IMR-90 (cell line): ENCODE measurements at regions not wholly inside any gene's neighbourhood (a gene's known extent, or its start where the extent isn't known, plus 50 kb on each side); places are given as distances from the start of the nearest gene placed in this dataset.

Experiments
- ATAC-seq: fragments of 200-7000 bp; cut with Tn5 transposase; 2 replicates; pipeline ENCODE4 v1.9.1; 2020; ENCODE audit warnings: low read depth, mild to moderate bottlenecking, moderate library complexity
- BruUV-seq: library from RNA; stranded (reverse); fragments of 400-500 nt; replicated peaks from 2 replicates; lab custom pipeline; 2021; lab: Mats Ljungman, UMichigan
- CTCF ChIA-PET: fragments of 300-600 bp; formaldehyde crosslinking; extraction: SDS; loops from one replicate; lab custom pipeline; 2021; ENCODE audit warnings: antibody characterized with exemption; lab: Yijun Ruan, JAX
- POLR2A ChIA-PET: fragments of 300-600 bp; sonication (Branson Sonifier 250); formaldehyde crosslinking; loops from one replicate; lab custom pipeline; 2022; ENCODE audit warnings: antibody characterized with exemption; ENCODE audit not compliant: unreplicated experiment; lab: Charles Lee
- DNase-seq: peaks from one replicate; pipeline ENCODE4 v3.0.0; 2013
- H2AFZ ChIP-seq: replicated peaks from 2 replicates; pipeline ENCODE3; 2013; ENCODE audit warnings: low read length, mild to moderate bottlenecking; ENCODE audit not compliant: poor library complexity
- H2AK5ac ChIP-seq: 2 replicates; pipeline ENCODE4 v1.6.1; 2013; ENCODE audit warnings: low read depth, low read length, inconsistent platforms
- H2AK9ac ChIP-seq: replicated peaks from 2 replicates; pipeline ENCODE3; 2013; ENCODE audit warnings: mild to moderate bottlenecking, low read depth, low read length, moderate library complexity; ENCODE audit not compliant: poor library complexity
- H2BK120ac ChIP-seq: 2 replicates; pipeline ENCODE4 v1.6.1; 2013; ENCODE audit warnings: low read depth, low read length, inconsistent platforms
- H2BK15ac ChIP-seq: 3 replicates; pipeline ENCODE4 v1.6.1; 2013; ENCODE audit warnings: low read depth, low read length, inconsistent platforms
- H2BK20ac ChIP-seq: 2 replicates; pipeline ENCODE4 v1.6.1; 2013; ENCODE audit warnings: low read depth, mild to moderate bottlenecking, inconsistent platforms, low read length, moderate library complexity
- H2BK5ac ChIP-seq: 2 replicates; pipeline ENCODE4 v1.6.1; 2013; ENCODE audit warnings: mild to moderate bottlenecking, low read depth, low read length, inconsistent platforms; ENCODE audit not compliant: poor library complexity, severe bottlenecking
- H3K14ac ChIP-seq: replicated peaks from 2 replicates; pipeline ENCODE4 v1.6.1; 2013; ENCODE audit warnings: low read depth, low read length, inconsistent platforms
- H3K18ac ChIP-seq: 2 replicates; pipeline ENCODE4 v1.6.1; 2013; ENCODE audit warnings: low read depth, low read length, control low read depth
- H3K23ac ChIP-seq: 2 replicates; pipeline ENCODE4 v1.6.1; 2013; ENCODE audit warnings: low read depth, low read length, inconsistent platforms
- H3K27ac ChIP-seq: 2 replicates; pipeline ENCODE4 v1.5.1; 2013; ENCODE audit warnings: mild to moderate bottlenecking, control low read depth, low read length; ENCODE audit not compliant: insufficient read depth
- H3K27me3 ChIP-seq: 2 replicates; pipeline ENCODE4 v1.6.1; 2013; ENCODE audit warnings: low read length; ENCODE audit not compliant: control insufficient read depth, insufficient read depth
- H3K36me3 ChIP-seq: 2 replicates; pipeline ENCODE4 v1.6.1; 2013; ENCODE audit warnings: low read length, mixed read lengths; ENCODE audit not compliant: control insufficient read depth, insufficient read depth
- H3K4ac ChIP-seq: 2 replicates; pipeline ENCODE4 v1.6.1; 2013; ENCODE audit warnings: low read depth, low read length, inconsistent platforms
- H3K4me1 ChIP-seq: 2 replicates; pipeline ENCODE4 v1.6.1; 2013; ENCODE audit warnings: low read length, mixed read lengths; ENCODE audit not compliant: control insufficient read depth, insufficient read depth
- H3K4me2 ChIP-seq: 2 replicates; pipeline ENCODE4 v1.6.1; 2013; ENCODE audit warnings: low read depth, mild to moderate bottlenecking, control low read depth, low read length, moderate library complexity
- H3K4me3 ChIP-seq: 2 replicates; pipeline ENCODE4 v1.5.1; 2013; ENCODE audit warnings: low read depth, mild to moderate bottlenecking, control low read depth, low read length, moderate library complexity; ENCODE audit not compliant: insufficient read depth
- H3K56ac ChIP-seq: 2 replicates; pipeline ENCODE4 v1.6.1; 2013; ENCODE audit warnings: low read length, inconsistent platforms; ENCODE audit not compliant: insufficient read depth; ENCODE audit errors: extremely low read depth
- H3K79me1 ChIP-seq, 2 experiments: 2 replicates each; pipeline ENCODE4 v1.6.1; 2013; ENCODE audit warnings: low read length in 2 of 2, inconsistent platforms in 1 of 2, low read depth in 1 of 2
- H3K9ac ChIP-seq: 2 replicates; pipeline ENCODE4 v1.6.1; 2013; ENCODE audit warnings: low read depth, low read length, control low read depth
- H3K9me1 ChIP-seq: 2 replicates; pipeline ENCODE4 v1.6.1; 2013; ENCODE audit warnings: low read length, inconsistent platforms; ENCODE audit not compliant: insufficient read depth
- H3K9me3 ChIP-seq: 2 replicates; pipeline ENCODE4 v1.6.1; 2013; ENCODE audit warnings: low read length; ENCODE audit not compliant: control insufficient read depth, insufficient read depth
- H4K20me1 ChIP-seq: 2 replicates; pipeline ENCODE4 v1.6.1; 2013; ENCODE audit warnings: low read length, inconsistent platforms; ENCODE audit not compliant: insufficient read depth
- H4K5ac ChIP-seq: 2 replicates; pipeline ENCODE4 v1.6.1; 2013; ENCODE audit warnings: mild to moderate bottlenecking, low read depth, low read length, control low read depth
- H4K8ac ChIP-seq, 2 experiments: 2 replicates each; pipeline ENCODE4 v1.6.1; 2013; ENCODE audit warnings: low read depth in 2 of 2, low read length in 2 of 2, control low read depth in 1 of 2, inconsistent platforms in 1 of 2
- H4K91ac ChIP-seq: 2 replicates; pipeline ENCODE4 v1.6.1; 2013; ENCODE audit warnings: low read depth, low read length, inconsistent platforms; ENCODE audit not compliant: insufficient read depth
- CHD1 ChIP-seq: IDR thresholded peaks from 2 replicates; pipeline ENCODE4 v1.6.1; 2012; ENCODE audit warnings: low read depth, low read length, improper control_type of control experiment
- WGBS, 2 experiments: methylation state at CpG; one replicate each; pipeline versions ENCODE4 v1.1.5 to v1.1.7; 2013; ENCODE audit warnings: missing lambda C conversion rate in 2 of 2; ENCODE audit not compliant: insufficient read length in 1 of 2; ENCODE audit errors: extremely low coverage in 2 of 2; 5-methylcytosine and 5-hydroxymethylcytosine counted together
- dilution Hi-C: fragments of 300-500 bp; cut with HindIII; formaldehyde crosslinking; loops from one replicate; pipeline ENCODE4 v1.14.3; 2018; ENCODE audit warnings: low sequenced_read_pairs; ENCODE audit not compliant: unreplicated experiment
- in situ Hi-C: fragments of 300-500 bp; cut with MboI; formaldehyde crosslinking; loops from 3 replicates; pipeline ENCODE4 v1.14.3; 2019; ENCODE audit warnings: low sequenced_read_pairs, inconsistent platforms, mixed read lengths
- intact Hi-C: fragments of 100-400 bp; cut with micrococcal nuclease; formaldehyde crosslinking; loops from 2 replicates; pipeline ENCODE4 v1.10.0; 2022

DNA sequence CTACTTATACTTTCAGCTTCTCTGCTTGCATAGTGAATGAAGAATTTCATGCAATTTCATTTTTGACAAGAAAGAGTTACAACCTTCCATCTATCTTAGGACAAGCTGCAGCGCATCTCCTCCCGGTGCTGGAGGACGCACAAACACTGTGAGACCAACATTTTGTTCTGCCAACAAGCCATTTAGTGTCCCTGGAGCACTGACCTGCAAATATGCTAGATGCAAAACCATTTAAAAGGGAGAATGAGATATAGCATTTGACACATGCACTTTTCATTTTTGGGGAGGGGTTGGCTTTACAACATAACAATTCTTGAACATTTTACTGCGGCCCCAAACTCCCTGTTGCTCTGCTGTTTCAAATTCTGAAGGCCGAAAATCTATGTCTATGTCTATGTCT lies 127.2 kb upstream of the SLC30A5 start:
- H4K5ac ChIP-seq = no peak overlapping the region
- ChIA-PET CTCF (no interaction called here), POLR2A (no interaction called here)
- H3K9me1 ChIP-seq = no peaks in the 10 kb centered on the region
- H4K8ac ChIP-seq = no peak overlapping the region
- H2BK5ac ChIP-seq = no peak overlapping the region
- TF ChIP-seq CHD1 = no peak
- intact Hi-C loops (no loop called here), in situ Hi-C loops (no loop called here), dilution Hi-C loops (no loop called here)
- no peak overlapping the region for H3K4ac ChIP-seq
- H4K91ac ChIP-seq = no peak overlapping the region
- H2BK20ac ChIP-seq = no peak overlapping the region
- H2AK9ac ChIP-seq = no peak overlapping the region
- H3K27ac ChIP-seq = no peak overlapping the region
- BruUV-seq = no TSS peak
- H3K4me1 ChIP-seq = no peaks in the 10 kb centered on the region
- no peak overlapping the region for H3K14ac ChIP-seq
- no peak overlapping the region for H2AFZ ChIP-seq
- H3K9me3 ChIP-seq = no peaks in the 10 kb centered on the region
- H3K79me1 ChIP-seq = no peaks in the 10 kb centered on the region
- no peaks in the 10 kb centered on the region for H4K20me1 ChIP-seq
- ATAC-seq (no peak), DNase-seq (no peak)
- H2BK120ac ChIP-seq = no peak overlapping the region
- H2BK15ac ChIP-seq = no peak overlapping the region
- H3K4me2 ChIP-seq = no peak overlapping the region
- H2AK5ac ChIP-seq = no peak overlapping the region
- WGBS, 2 experiments = no CpG with 5 or more reads among the region's 5 CpGs
- H3K9ac ChIP-seq = no peak overlapping the region
- H3K36me3 ChIP-seq = no peaks in the 10 kb centered on the region
- H3K27me3 ChIP-seq = peaks cover 2% of the 10 kb centered on the region
- no peak overlapping the region for H3K23ac ChIP-seq
- H3K18ac ChIP-seq = no peak overlapping the region
- H3K4me3 ChIP-seq = no peak overlapping the region
- no peak overlapping the region for H3K56ac ChIP-seq
